ENCODE measurements at regions not wholly inside any gene's neighbourhood (a gene's known extent, or its start where the extent isn't known, plus 50 kb on each side); places are given as distances from the start of the nearest gene placed in this dataset.
"Not testable (repeated sequence)": the region's sequence is repeated elsewhere in the genome, so short reads cannot be mapped to it uniquely, and the experiment has no call there.

- DNase-seq (ENCODE audit: low read depth in 2 of 2), result no peak
Measured at GRCh38 chr5:87752362-87752761, 339.6 kb upstream of the CCNH start.

GRCh38 chr5:87751824-87752223, 339.1 kb upstream of the CCNH start:
- DNase-seq (ENCODE audit: low read depth in 2 of 2), result no peak

GRCh38 chr5:87746891-87747377, 334.2 kb upstream of the CCNH start:
- no peak for DNase-seq (ENCODE audit: low read depth in 2 of 2)

- DNase-seq (ENCODE audit: low read depth in 2 of 2), result no peak
Measured at GRCh38 chr5:87746341-87746740, 333.6 kb upstream of the CCNH start.

GRCh38 chr5:87741881-87742280, 329.2 kb upstream of the CCNH start:
- DNase-seq (ENCODE audit: low read depth in 2 of 2), result no peak

- no peak for DNase-seq (ENCODE audit: low read depth in 2 of 2)
Measured at GRCh38 chr5:87735923-87736322, 323.2 kb upstream of the CCNH start.

GRCh38 chr5:87733897-87734296, 321.2 kb upstream of the CCNH start:
- DNase-seq (ENCODE audit: low read depth in 2 of 2), result no peak

- no peak for DNase-seq (ENCODE audit: low read depth in 2 of 2)
Measured at GRCh38 chr5:87732875-87733768, 320.4 kb upstream of the CCNH start.

GRCh38 chr5:87729781-87730180, 317.1 kb upstream of the CCNH start:
- DNase-seq (ENCODE audit: low read depth in 2 of 2), result no peak

GRCh38 chr5:87722286-87722685, 309.6 kb upstream of the CCNH start:
- DNase-seq (ENCODE audit: low read depth in 2 of 2), result no peak

GRCh38 chr5:87718224-87718925, 305.6 kb upstream of the CCNH start:
- DNase-seq (ENCODE audit: low read depth in 2 of 2), result not testable (repeated sequence)

- DNase-seq (ENCODE audit: low read depth in 2 of 2), result no peak
Measured at GRCh38 chr5:87717761-87718160, 305.0 kb upstream of the CCNH start.

GRCh38 chr5:87705876-87706275, 293.1 kb upstream of the CCNH start:
- DNase-seq (ENCODE audit: low read depth in 2 of 2), result no peak

GRCh38 chr5:87686975-87687374, 274.2 kb upstream of the CCNH start:
- DNase-seq (ENCODE audit: low read depth in 2 of 2), result no peak

- no peak for DNase-seq (ENCODE audit: low read depth in 2 of 2)
Measured at GRCh38 chr5:87686018-87686417, 273.3 kb upstream of the CCNH start.

- DNase-seq (ENCODE audit: low read depth in 2 of 2), result no peak
Measured at GRCh38 chr5:87674235-87674634, 261.5 kb upstream of the CCNH start.

- no peak for DNase-seq (ENCODE audit: low read depth in 2 of 2)
Measured at GRCh38 chr5:87671146-87671545, 258.4 kb upstream of the CCNH start.

- no peak for DNase-seq (ENCODE audit: low read depth in 2 of 2)
Measured at GRCh38 chr5:87665166-87665565, 252.4 kb upstream of the CCNH start.

GRCh38 chr5:87661784-87662566, 249.2 kb upstream of the CCNH start:
- no peak for DNase-seq (ENCODE audit: low read depth in 2 of 2)

- DNase-seq (ENCODE audit: low read depth in 2 of 2), result no peak
Measured at GRCh38 chr5:87653242-87653641, 240.5 kb upstream of the CCNH start.

- no peak for DNase-seq (ENCODE audit: low read depth in 2 of 2)
Measured at GRCh38 chr5:87650284-87650683, 237.6 kb upstream of the CCNH start.

- DNase-seq (ENCODE audit: low read depth in 2 of 2), result no peak
Measured at GRCh38 chr5:87649455-87649854, 236.7 kb upstream of the CCNH start.
